T-helper 2 cell treated with Interferon-gamma antibody and Interleukin-4, amounts not matched to agents 5 μg/mL and 100 μg/mL, for 36 hours (primary cell): ENCODE measurements at regions not wholly inside any gene's neighbourhood (a gene's known extent, or its start where the extent isn't known, plus 50 kb on each side); places are given as distances from the start of the nearest gene placed in this dataset.
"Not testable (repeated sequence)": the region's sequence is repeated elsewhere in the genome, so short reads cannot be mapped to it uniquely, and the experiment has no call there.

Source experiments
- DNase-seq: peaks from one replicate; pipeline ENCODE4 v3.0.0; 2021; ENCODE audit warnings: low spot score
- H3K27ac Mint-ChIP-seq: one replicate; pipeline ENCODE4 v1.8.0; 2021; ENCODE audit warnings: mild to moderate bottlenecking, mixed read lengths
- H3K27me3 Mint-ChIP-seq: one replicate; pipeline ENCODE4 v1.8.0; 2021; ENCODE audit warnings: low read depth, mixed read lengths
- H3K36me3 Mint-ChIP-seq: one replicate; pipeline ENCODE4 v1.8.0; 2021; ENCODE audit warnings: low read depth, mixed read lengths
- H3K4me1 Mint-ChIP-seq: one replicate; pipeline ENCODE4 v1.8.0; 2021; ENCODE audit warnings: low read depth, mixed read lengths
- H3K4me3 Mint-ChIP-seq: one replicate; pipeline ENCODE4 v1.8.0; 2022; ENCODE audit warnings: mild to moderate bottlenecking, moderate library complexity, mixed read lengths
- H3K9me3 Mint-ChIP-seq: one replicate; pipeline ENCODE4 v1.8.0; 2021; ENCODE audit warnings: mixed read lengths

GRCh38 chr4:12403175-12403574 lies 974.5 kb upstream of the HS3ST1 start:
- Mint-ChIP-seq H3K9me3 (peaks cover 12% of the 10 kb centered on the region), H3K36me3 (no peaks in the 10 kb centered on the region), H3K4me1 (no peaks in the 10 kb centered on the region), H3K27me3 (no peaks in the 10 kb centered on the region), H3K4me3 (no peak overlapping the region), H3K27ac (no peak overlapping the region)
- DNase-seq = no peak

DNA sequence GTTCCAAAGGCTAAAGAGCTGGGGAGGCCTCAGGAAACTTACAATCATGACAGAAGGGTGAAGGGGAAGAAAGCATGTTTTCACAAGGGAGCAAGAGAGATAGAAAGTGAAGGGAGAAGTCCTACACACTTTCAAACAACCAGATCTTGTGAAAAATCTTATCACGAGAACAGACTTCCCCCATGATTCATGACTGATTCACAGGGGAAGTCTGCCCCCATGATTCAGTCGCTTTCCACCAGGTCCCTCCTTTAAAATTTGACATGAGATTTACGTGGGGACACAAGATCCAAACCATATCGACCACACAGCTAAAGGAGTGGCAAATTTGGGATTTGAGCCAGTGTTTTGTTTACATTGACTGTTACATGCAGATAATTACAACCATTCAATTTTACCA lies 971.1 kb upstream of the HS3ST1 start:
- H3K4me3 Mint-ChIP-seq = no peak overlapping the region
- DNase-seq = no peak
- no peaks in the 10 kb centered on the region for H3K36me3 Mint-ChIP-seq
- no peaks in the 10 kb centered on the region for H3K27me3 Mint-ChIP-seq
- peaks cover 5% of the 10 kb centered on the region for H3K9me3 Mint-ChIP-seq
- no peak overlapping the region for H3K27ac Mint-ChIP-seq
- no peaks in the 10 kb centered on the region for H3K4me1 Mint-ChIP-seq

GRCh38 chr4:12393631-12394262 lies 965.1 kb upstream of the HS3ST1 start:
- peaks cover 13% of the 10 kb centered on the region for H3K9me3 Mint-ChIP-seq
- H3K27me3 Mint-ChIP-seq = no peaks in the 10 kb centered on the region
- no peak overlapping the region for H3K27ac Mint-ChIP-seq
- H3K4me3 Mint-ChIP-seq = no peak overlapping the region
- H3K4me1 Mint-ChIP-seq = no peaks in the 10 kb centered on the region
- DNase-seq = no peak
- no peaks in the 10 kb centered on the region for H3K36me3 Mint-ChIP-seq

GRCh38 chr4:12389604-12390003 lies 960.9 kb upstream of the HS3ST1 start:
- no peak overlapping the region for H3K4me3 Mint-ChIP-seq
- H3K27me3 Mint-ChIP-seq = no peaks in the 10 kb centered on the region
- H3K36me3 Mint-ChIP-seq = no peaks in the 10 kb centered on the region
- DNase-seq = no peak
- H3K4me1 Mint-ChIP-seq = no peaks in the 10 kb centered on the region
- H3K9me3 Mint-ChIP-seq = peaks cover 14% of the 10 kb centered on the region
- H3K27ac Mint-ChIP-seq = no peak overlapping the region

GRCh38 chr4:12382567-12382966 lies 953.9 kb upstream of the HS3ST1 start:
- Mint-ChIP-seq H3K27me3 (no peaks in the 10 kb centered on the region), H3K27ac (no peak overlapping the region), H3K4me1 (no peaks in the 10 kb centered on the region), H3K9me3 (peaks cover 26% of the 10 kb centered on the region), H3K36me3 (no peaks in the 10 kb centered on the region), H3K4me3 (no peak overlapping the region)
- no peak for DNase-seq

- Mint-ChIP-seq H3K4me3 (no peak overlapping the region), H3K27me3 (no peaks in the 10 kb centered on the region), H3K4me1 (no peaks in the 10 kb centered on the region), H3K36me3 (no peaks in the 10 kb centered on the region), H3K9me3 (peaks cover 30% of the 10 kb centered on the region), H3K27ac (no peak overlapping the region)
- DNase-seq = no peak
Observed at GRCh38 chr4:12379191-12379590, 950.5 kb upstream of the HS3ST1 start.

DNA sequence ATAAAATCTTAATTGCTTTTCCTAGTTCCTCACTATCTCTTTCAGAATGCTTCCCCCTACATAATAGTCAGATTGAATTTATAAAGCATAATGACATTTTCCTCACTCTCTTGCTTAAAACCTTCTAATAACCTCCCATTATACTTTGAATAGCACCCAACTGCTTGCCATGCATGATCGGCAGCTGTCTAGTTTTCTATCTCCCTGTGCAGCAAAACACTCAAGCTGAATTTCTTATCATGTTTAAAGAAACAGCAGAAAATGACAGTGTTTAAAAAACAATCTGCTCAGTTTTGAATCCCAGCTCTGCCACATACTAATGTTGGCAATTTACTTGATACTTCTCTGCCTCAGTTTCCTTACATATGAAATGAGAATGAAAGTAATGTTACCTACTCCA lies 947.1 kb upstream of the HS3ST1 start:
- no peak overlapping the region for H3K4me3 Mint-ChIP-seq
- H3K27me3 Mint-ChIP-seq = no peaks in the 10 kb centered on the region
- DNase-seq = no peak
- no peaks in the 10 kb centered on the region for H3K4me1 Mint-ChIP-seq
- H3K36me3 Mint-ChIP-seq = no peaks in the 10 kb centered on the region
- H3K9me3 Mint-ChIP-seq = peaks cover 34% of the 10 kb centered on the region
- no peak overlapping the region for H3K27ac Mint-ChIP-seq

GRCh38 chr4:12365869-12366268 lies 937.2 kb upstream of the HS3ST1 start:
- not testable (repeated sequence) for H3K36me3 Mint-ChIP-seq, H3K9me3 Mint-ChIP-seq, H3K27me3 Mint-ChIP-seq, H3K4me3 Mint-ChIP-seq, DNase-seq, H3K27ac Mint-ChIP-seq, H3K4me1 Mint-ChIP-seq

GRCh38 chr4:12360391-12360790 lies 931.7 kb upstream of the HS3ST1 start:
- H3K36me3 Mint-ChIP-seq = no peaks in the 10 kb centered on the region
- DNase-seq = no peak
- H3K4me1 Mint-ChIP-seq = no peaks in the 10 kb centered on the region
- no peak overlapping the region for H3K4me3 Mint-ChIP-seq
- no peak overlapping the region for H3K27ac Mint-ChIP-seq
- no peaks in the 10 kb centered on the region for H3K27me3 Mint-ChIP-seq
- H3K9me3 Mint-ChIP-seq = peaks cover 11% of the 10 kb centered on the region

GRCh38 chr4:12359420-12359819 lies 930.7 kb upstream of the HS3ST1 start:
- Mint-ChIP-seq H3K9me3 (peaks cover 11% of the 10 kb centered on the region), H3K27me3 (no peaks in the 10 kb centered on the region), H3K4me3 (no peak overlapping the region), H3K4me1 (no peaks in the 10 kb centered on the region), H3K27ac (no peak overlapping the region), H3K36me3 (no peaks in the 10 kb centered on the region)
- no peak for DNase-seq

DNA sequence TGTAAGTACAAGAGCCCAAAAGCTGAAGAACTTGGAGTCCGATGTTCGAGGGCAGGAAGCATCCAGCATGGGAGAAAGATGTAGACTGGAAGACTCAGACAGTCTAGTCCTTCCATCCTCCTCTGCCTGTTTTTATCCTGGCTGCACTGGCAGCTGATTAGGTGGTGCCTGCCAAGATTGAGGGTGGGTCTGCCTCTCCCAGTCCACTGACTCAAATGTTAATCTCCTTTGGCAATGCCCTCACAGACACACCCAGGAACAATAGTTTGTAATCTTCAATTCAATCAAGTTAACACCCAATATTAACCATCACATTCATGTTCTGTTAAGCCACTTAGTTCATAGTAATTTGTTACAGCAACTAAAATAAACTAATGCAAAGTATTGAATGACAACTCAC lies 904.4 kb upstream of the HS3ST1 start:
- H3K9me3 Mint-ChIP-seq = peaks cover 40% of the 10 kb centered on the region
- H3K4me3 Mint-ChIP-seq, DNase-seq, H3K36me3 Mint-ChIP-seq, H3K27ac Mint-ChIP-seq, H3K4me1 Mint-ChIP-seq, H3K27me3 Mint-ChIP-seq: not testable (repeated sequence)

DNA sequence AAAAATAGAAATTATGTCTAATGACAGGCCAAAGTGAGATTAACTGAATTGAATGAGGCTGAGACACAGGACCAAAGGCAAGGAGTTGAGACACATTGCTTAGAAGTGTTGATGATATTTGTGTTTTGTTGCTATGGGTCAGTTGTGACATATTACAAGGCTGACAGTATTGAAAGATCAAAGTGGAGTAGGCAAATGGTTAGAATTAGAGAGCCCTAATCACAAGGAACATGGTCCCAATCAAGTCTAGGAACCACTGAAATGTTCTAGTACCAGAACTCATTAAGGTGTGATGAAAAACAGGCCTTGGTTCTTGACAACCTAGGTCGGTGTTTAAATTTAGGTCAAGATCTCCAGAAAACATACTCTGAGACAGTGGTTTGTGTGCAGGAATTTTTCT lies 896.3 kb upstream of the HS3ST1 start:
- H3K27ac Mint-ChIP-seq = no peak overlapping the region
- no peaks in the 10 kb centered on the region for H3K4me1 Mint-ChIP-seq
- H3K9me3 Mint-ChIP-seq = peaks cover 21% of the 10 kb centered on the region
- no peak for DNase-seq
- no peaks in the 10 kb centered on the region for H3K27me3 Mint-ChIP-seq
- no peak overlapping the region for H3K4me3 Mint-ChIP-seq
- no peaks in the 10 kb centered on the region for H3K36me3 Mint-ChIP-seq

DNA sequence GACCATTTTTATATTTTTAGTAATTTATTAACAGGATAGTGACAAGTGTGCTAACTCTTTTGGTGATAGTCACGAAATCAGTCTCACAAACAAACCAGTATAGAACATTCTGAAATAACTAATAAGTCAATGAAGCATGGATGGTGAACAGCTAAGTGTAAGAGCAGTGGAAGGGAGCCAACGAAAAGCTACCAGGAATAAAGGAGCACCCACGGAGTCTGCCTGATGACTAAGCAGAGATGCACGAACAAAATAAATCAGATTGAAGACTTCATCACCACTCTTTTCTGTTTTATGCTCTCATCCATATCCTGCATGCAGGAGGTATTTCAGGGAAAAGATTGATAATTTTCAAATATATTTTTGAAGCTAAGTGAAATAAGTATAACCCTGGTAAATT lies 891.1 kb upstream of the HS3ST1 start:
- no peaks in the 10 kb centered on the region for H3K36me3 Mint-ChIP-seq
- H3K27me3 Mint-ChIP-seq = no peaks in the 10 kb centered on the region
- no peaks in the 10 kb centered on the region for H3K4me1 Mint-ChIP-seq
- H3K9me3 Mint-ChIP-seq = peaks cover 21% of the 10 kb centered on the region
- no peak for DNase-seq
- H3K4me3 Mint-ChIP-seq = no peak overlapping the region
- no peak overlapping the region for H3K27ac Mint-ChIP-seq

DNA sequence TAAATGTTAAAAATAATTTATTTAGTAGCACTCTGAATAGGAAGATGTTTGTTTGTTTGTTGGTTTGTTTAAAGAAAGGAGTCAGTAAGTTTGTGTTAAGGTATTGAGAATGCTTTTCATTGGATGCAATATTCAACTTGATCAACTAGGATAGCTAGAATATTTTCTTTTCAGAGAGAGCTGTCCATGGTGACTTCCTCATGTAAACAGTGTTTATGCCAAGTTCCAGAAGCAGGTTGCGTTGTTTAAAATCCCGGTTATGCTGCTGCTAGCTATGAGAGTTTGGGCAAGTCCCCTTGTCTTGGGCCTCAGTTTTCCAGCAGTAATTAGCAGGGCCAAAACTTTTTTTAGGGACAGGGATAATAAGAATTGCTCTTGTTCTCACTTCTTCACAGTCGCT lies 876.2 kb upstream of the HS3ST1 start:
- no peaks in the 10 kb centered on the region for H3K27me3 Mint-ChIP-seq
- H3K9me3 Mint-ChIP-seq = peaks cover 48% of the 10 kb centered on the region
- H3K4me1 Mint-ChIP-seq = no peaks in the 10 kb centered on the region
- DNase-seq = no peak
- H3K27ac Mint-ChIP-seq = no peak overlapping the region
- no peaks in the 10 kb centered on the region for H3K36me3 Mint-ChIP-seq
- no peak overlapping the region for H3K4me3 Mint-ChIP-seq

GRCh38 chr4:12296366-12296765 lies 867.7 kb upstream of the HS3ST1 start:
- H3K27me3 Mint-ChIP-seq = no peaks in the 10 kb centered on the region
- H3K9me3 Mint-ChIP-seq = peaks cover 26% of the 10 kb centered on the region
- no peaks in the 10 kb centered on the region for H3K36me3 Mint-ChIP-seq
- no peaks in the 10 kb centered on the region for H3K4me1 Mint-ChIP-seq
- no peak overlapping the region for H3K27ac Mint-ChIP-seq
- no peak overlapping the region for H3K4me3 Mint-ChIP-seq
- no peak for DNase-seq
